K562 (cell line): ENCODE measurements at regions not wholly inside any gene's neighbourhood (a gene's known extent, or its start where the extent isn't known, plus 50 kb on each side); places are given as distances from the start of the nearest gene placed in this dataset.

Experiments
- ATAC-seq: fragments of 200-7000 bp; cut with Tn5 transposase; 3 replicates; pipeline ENCODE4 v1.9.1; 2020; ENCODE audit warnings: moderate library complexity
- BruUV-seq: library from RNA; stranded (reverse); fragments of 400-500 nt; replicated peaks from 2 replicates; lab custom pipeline; 2021; lab: Mats Ljungman, UMichigan
- CTCF ChIA-PET: fragments of 300-600 bp; formaldehyde crosslinking; extraction: SDS; loops from one replicate; lab custom pipeline; 2021; ENCODE audit warnings: low intra/inter-chr PET ratio; lab: Yijun Ruan, JAX
- POLR2A ChIA-PET: fragments of 300-600, 350-650 bp; sonication (Branson Sonifier 250); formaldehyde crosslinking; extraction: SDS; loops from one replicate; lab custom pipeline; 2021; ENCODE audit warnings: antibody characterized with exemption, inconsistent platforms; lab: Yijun Ruan, JAX
- DNase-seq, 4 experiments: peaks; one replicate each; pipeline versions ENCODE4 v3.0.0 to v3.0.0-alpha.2; 2011 to 2018; ENCODE audit warnings: low spot score in 3 of 4, mixed read lengths in 3 of 4; ENCODE audit errors: extremely low read depth in 1 of 4
- FAIRE-seq: peaks from 2 replicates; lab custom pipeline; 2011; peaks lifted over from hg19 to GRCh38; lab: Jason Lieb, UNC
- H2AFZ ChIP-seq: 2 replicates; pipeline ENCODE4 v1.6.0; 2011; ENCODE audit warnings: low read depth, low read length, control low read depth, inconsistent platforms
- H3K27ac ChIP-seq: fragments of 200-600 bp; 3 replicates; pipeline ENCODE4 v1.8.0; 2011; ENCODE audit warnings: low read depth, mild to moderate bottlenecking, control low read depth, inconsistent platforms, low read length, moderate library complexity, mixed read lengths; ENCODE audit errors: extremely low read depth
- H3K27me3 ChIP-seq, 2 experiments: fragments of 300-600 bp in 1 of 2; 2 replicates in 1 of 2; 3 replicates in 1 of 2; pipeline versions ENCODE4 v1.6.0 to v1.8.0; 2011; ENCODE audit warnings: inconsistent platforms in 2 of 2, low read length in 2 of 2, mild to moderate bottlenecking in 1 of 2, mixed read lengths in 1 of 2, moderate library complexity in 1 of 2; ENCODE audit not compliant: control insufficient read depth in 2 of 2, insufficient read depth in 2 of 2
- H3K36me3 ChIP-seq: fragments of 300-600 bp; 3 replicates; pipeline ENCODE4 v1.8.0; 2011; ENCODE audit warnings: mild to moderate bottlenecking, low read length, inconsistent platforms; ENCODE audit not compliant: control insufficient read depth, insufficient read depth
- H3K4me1 ChIP-seq, 2 experiments: fragments of 200-600 bp in 1 of 2; replicated peaks in 1 of 2; 2 replicates in 1 of 2; 3 replicates in 1 of 2; pipeline versions ENCODE4 v1.5.1 to v1.8.0; 2011; ENCODE audit warnings: inconsistent platforms in 2 of 2, low read length in 2 of 2, mild to moderate bottlenecking in 1 of 2, mixed read lengths in 1 of 2, moderate library complexity in 1 of 2; ENCODE audit not compliant: control insufficient read depth in 2 of 2, insufficient read depth in 2 of 2
- H3K4me2 ChIP-seq: 2 replicates; pipeline ENCODE4 v1.6.1; 2011; ENCODE audit warnings: low read length, control low read depth, inconsistent platforms, mixed read lengths; ENCODE audit not compliant: insufficient read depth
- H3K4me3 ChIP-seq: fragments of 200-600 bp; sonication (generic), shearing (Covaris generic); 2 replicates; pipeline ENCODE4 v1.5.1; 2016; ENCODE audit warnings: control low read depth, inconsistent platforms
- H3K79me2 ChIP-seq: fragments of 200-600 bp; 3 replicates; pipeline ENCODE4 v1.8.0; 2011; ENCODE audit warnings: low read length, inconsistent platforms; ENCODE audit not compliant: control insufficient read depth, insufficient read depth
- H3K9ac ChIP-seq, 2 experiments: 2 replicates each; pipeline versions ENCODE4 v1.6.0 to v1.6.1; 2011; ENCODE audit warnings: low read depth in 2 of 2, low read length in 2 of 2, control low read depth in 1 of 2, inconsistent platforms in 1 of 2, mild to moderate bottlenecking in 1 of 2, mixed read lengths in 1 of 2; ENCODE audit not compliant: insufficient read depth in 1 of 2
- H3K9me1 ChIP-seq: one replicate; pipeline ENCODE4 v1.6.0; 2011; ENCODE audit warnings: inconsistent platforms, mild to moderate bottlenecking, low read length, moderate library complexity; ENCODE audit not compliant: control insufficient read depth, insufficient read depth
- H3K9me3 ChIP-seq: replicated peaks from 2 replicates; pipeline ENCODE4 v1.5.1; 2011; ENCODE audit warnings: low read depth, low read length, inconsistent platforms; ENCODE audit not compliant: control insufficient read depth, insufficient read depth
- H4K20me1 ChIP-seq: replicated peaks from 2 replicates; pipeline ENCODE4 v1.6.1; 2011; ENCODE audit warnings: low read length, inconsistent platforms, mixed read lengths; ENCODE audit not compliant: control insufficient read depth, insufficient read depth
- BRD4 ChIP-seq: fragments of 200-600 bp; sonication (generic); IDR thresholded peaks from 2 replicates; pipeline ENCODE4 v1.6.1; 2017; ENCODE audit warnings: inconsistent platforms
- CREBBP ChIP-seq: IDR thresholded peaks from one replicate; pipeline ENCODE4 v1.6.1; 2012; ENCODE audit warnings: low read depth, mild to moderate bottlenecking, control low read depth, inconsistent platforms, low read length
- DLX4 ChIP-seq: fragments of 250-450 bp; sonication (Bioruptor Pico); IDR thresholded peaks from 2 replicates; pipeline ENCODE4 v1.6.1; 2021; ENCODE audit warnings: mild to moderate bottlenecking
- KDM4B ChIP-seq, 2 experiments: fragments of 450-650 bp in 1 of 2; sonication (generic) in 1 of 2; IDR thresholded peaks; 2 replicates each; pipeline ENCODE4 v1.6.1; 2016 to 2017; ENCODE audit warnings: borderline replicate concordance in 2 of 2, antibody characterized with exemption in 1 of 2, low read depth in 1 of 2, mild to moderate bottlenecking in 1 of 2
- POLR2B ChIP-seq: fragments of 450-650 bp; IDR thresholded peaks from 2 replicates; pipeline ENCODE4 v1.6.1; 2018; ENCODE audit warnings: low read depth; ENCODE audit not compliant: partially characterized antibody
- PTBP1 ChIP-seq: fragments of 200-400 bp; formaldehyde crosslinking; IDR thresholded peaks from 2 replicates; pipeline ENCODE4 v1.6.1; 2017; ENCODE audit warnings: low read depth, low read length
- RBBP5 ChIP-seq: fragments of 200-600 bp; sonication (generic); IDR thresholded peaks from 2 replicates; pipeline ENCODE4 v1.6.1; 2012; ENCODE audit warnings: borderline replicate concordance, mild to moderate bottlenecking, low read length, control low read depth, inconsistent platforms; ENCODE audit not compliant: insufficient read depth, poor library complexity, severe bottlenecking
- ZBTB5 ChIP-seq: fragments of 450-650 bp; IDR thresholded peaks from 2 replicates; pipeline ENCODE4 v1.6.1; 2017; ENCODE audit warnings: antibody characterized with exemption
- ZEB2 ChIP-seq: fragments of 450-650 bp; IDR thresholded peaks from 2 replicates; pipeline ENCODE4 v1.6.1; 2016
- ZFP91 ChIP-seq: sonication (generic); formaldehyde crosslinking; IDR thresholded peaks from 2 replicates; pipeline ENCODE4 v1.8.0; 2022; ENCODE audit warnings: mild to moderate bottlenecking, missing genetic modification reagents
- ZNF165 ChIP-seq: fragments of 250-450 bp; sonication (Bioruptor Pico); IDR thresholded peaks from 2 replicates; pipeline ENCODE4 v1.4.0; 2020; ENCODE audit warnings: borderline replicate concordance
- ZNF274 ChIP-seq: IDR thresholded peaks from 2 replicates; pipeline ENCODE4 v1.6.1; 2011; ENCODE audit warnings: low read depth, mild to moderate bottlenecking, low read length, moderate library complexity, borderline replicate concordance
- WGBS: fragments of 100-300 bp; shearing (Covaris generic); methylation state at CpG from one replicate; pipeline ENCODE4 v1.1.6; 2016; ENCODE audit warnings: low coverage, mixed read lengths; ENCODE audit not compliant: insufficient coverage; ENCODE audit errors: missing lambda C conversion rate; 5-methylcytosine and 5-hydroxymethylcytosine counted together
- in situ Hi-C: fragments of 300-500 bp; cut with MboI; formaldehyde crosslinking; loops from 4 replicates; pipeline ENCODE4 v1.15.0; 2018; ENCODE audit warnings: inconsistent platforms, mixed read lengths
- intact Hi-C: fragments of 100-400 bp; cut with micrococcal nuclease; formaldehyde crosslinking; loops from 2 replicates; pipeline ENCODE4 v1.14.2; 2022

GRCh38 chr21:38179511-38179910 lies 77.3 kb upstream of the KCNJ15 start:
- WGBS = 6% methylated on average over 2 of the region's 2 CpGs
- H3K9me3 ChIP-seq = no peaks in the 10 kb centered on the region
- ChIA-PET CTCF (no interaction called here), POLR2A (interaction anchor here (0.8 to 1.7 kb wide), 4 partner anchors 11 to 37 kb away, joined by 3 to 9 read pairs (median 4); no protein-coding TSS in a partner anchor)
- FAIRE-seq = no peak
- H3K27me3 ChIP-seq = no peaks in the 10 kb centered on the region
- DNase-seq = no peak
- peak; percentile 34; the same call in 1 of the 3 replicates for ATAC-seq
- BruUV-seq = no TSS peak
- in situ Hi-C loops (no loop called here), intact Hi-C loops (no loop called here)
- peaks cover 0 to 10% of the 10 kb centered on the region in 2 experiments; a peak in 2 of 5 replicates for H3K4me1 ChIP-seq
- H3K4me2 ChIP-seq = no peak overlapping the region
- H3K9me1 ChIP-seq = no peaks in the 10 kb centered on the region
- no peak overlapping the region for H3K4me3 ChIP-seq
- no peaks in the 10 kb centered on the region; the same call in 2 of the 3 replicates for H3K36me3 ChIP-seq
- H3K79me2 ChIP-seq = no peaks in the 10 kb centered on the region
- H4K20me1 ChIP-seq = no peaks in the 10 kb centered on the region
- no peak overlapping the region for H3K9ac ChIP-seq
- H2AFZ ChIP-seq = no peak overlapping the region
- peak overlapping the region; percentile 17; the same call in 1 of the 3 replicates for H3K27ac ChIP-seq
- no peak for TF ChIP-seq KDM4B (IDR thresholded peaks at IDR 0.05; ENCODE audit: borderline replicate concordance in 2 of 2, low read depth in 1 of 2)
- TF ChIP-seq ZEB2 = no peak
- TF ChIP-seq DLX4 = no peak
- no peak for TF ChIP-seq CREBBP
- TF ChIP-seq PTBP1 = no peak
- TF ChIP-seq ZFP91 (CRISPR knock-in tag) = no peak
- TF ChIP-seq ZBTB5 = no peak
- no peak for TF ChIP-seq RBBP5
- no peak for TF ChIP-seq BRD4
- no peak for TF ChIP-seq POLR2B
- TF ChIP-seq ZNF274 = no peak
- no peak for TF ChIP-seq ZNF165 (CRISPR knock-in tag)
